ENCODE measurements at regions not wholly inside any gene's neighbourhood (a gene's known extent, or its start where the extent isn't known, plus 50 kb on each side); places are given as distances from the start of the nearest gene placed in this dataset.

GRCh38 chr13:90094357-90094756, 1253.1 kb upstream of the MIR17HG start:
- H3K4me1 ChIP-seq = no peaks in the 10 kb centered on the region
- H3K27me3 ChIP-seq (ENCODE audit: control insufficient read depth, insufficient read depth, low read length) = no peaks in the 10 kb centered on the region
- no peaks in the 10 kb centered on the region for H3K79me2 ChIP-seq
- no peak overlapping the region for H3K4me2 ChIP-seq (ENCODE audit: low read length)
- TF ChIP-seq CTCF (IDR thresholded peaks at IDR 0.05) = no peak
- H3K4me3 ChIP-seq (ENCODE audit: low read depth, low read length) = no peak overlapping the region
- no peak overlapping the region for H2AFZ ChIP-seq
- no peak overlapping the region for H3K27ac ChIP-seq
- H3K9ac ChIP-seq = no peak overlapping the region
- H3K9me3 ChIP-seq (ENCODE audit: control insufficient read depth, low read length) = no peaks in the 10 kb centered on the region
- no peaks in the 10 kb centered on the region for H3K36me3 ChIP-seq (ENCODE audit: control insufficient read depth, insufficient read depth, low read length)

GRCh38 chr13:90098577-90098976, 1248.9 kb upstream of the MIR17HG start:
- no peak overlapping the region for H3K4me2 ChIP-seq (ENCODE audit: low read length)
- H3K79me2 ChIP-seq = no peaks in the 10 kb centered on the region
- H3K4me1 ChIP-seq = no peaks in the 10 kb centered on the region
- no peak overlapping the region for H2AFZ ChIP-seq
- H3K27ac ChIP-seq = no peak overlapping the region
- H3K9me3 ChIP-seq (ENCODE audit: control insufficient read depth, low read length) = no peaks in the 10 kb centered on the region
- H3K27me3 ChIP-seq (ENCODE audit: control insufficient read depth, insufficient read depth, low read length) = no peaks in the 10 kb centered on the region
- no peak for TF ChIP-seq CTCF (IDR thresholded peaks at IDR 0.05)
- H3K4me3 ChIP-seq (ENCODE audit: low read depth, low read length) = no peak overlapping the region
- H3K36me3 ChIP-seq (ENCODE audit: control insufficient read depth, insufficient read depth, low read length) = no peaks in the 10 kb centered on the region
- H3K9ac ChIP-seq = no peak overlapping the region

GRCh38 chr13:90099847-90100246, 1247.6 kb upstream of the MIR17HG start:
- Histone ChIP-seq H3K4me3 (ENCODE audit: low read depth, low read length) (no peak overlapping the region), H3K9me3 (ENCODE audit: control insufficient read depth, low read length) (no peaks in the 10 kb centered on the region), H2AFZ (no peak overlapping the region), H3K4me2 (ENCODE audit: low read length) (no peak overlapping the region), H3K36me3 (ENCODE audit: control insufficient read depth, insufficient read depth, low read length) (no peaks in the 10 kb centered on the region), H3K27me3 (ENCODE audit: control insufficient read depth, insufficient read depth, low read length) (no peaks in the 10 kb centered on the region), H3K9ac (no peak overlapping the region), H3K79me2 (no peaks in the 10 kb centered on the region), H3K27ac (no peak overlapping the region), H3K4me1 (no peaks in the 10 kb centered on the region)
- no peak for TF ChIP-seq CTCF (IDR thresholded peaks at IDR 0.05)

DNA sequence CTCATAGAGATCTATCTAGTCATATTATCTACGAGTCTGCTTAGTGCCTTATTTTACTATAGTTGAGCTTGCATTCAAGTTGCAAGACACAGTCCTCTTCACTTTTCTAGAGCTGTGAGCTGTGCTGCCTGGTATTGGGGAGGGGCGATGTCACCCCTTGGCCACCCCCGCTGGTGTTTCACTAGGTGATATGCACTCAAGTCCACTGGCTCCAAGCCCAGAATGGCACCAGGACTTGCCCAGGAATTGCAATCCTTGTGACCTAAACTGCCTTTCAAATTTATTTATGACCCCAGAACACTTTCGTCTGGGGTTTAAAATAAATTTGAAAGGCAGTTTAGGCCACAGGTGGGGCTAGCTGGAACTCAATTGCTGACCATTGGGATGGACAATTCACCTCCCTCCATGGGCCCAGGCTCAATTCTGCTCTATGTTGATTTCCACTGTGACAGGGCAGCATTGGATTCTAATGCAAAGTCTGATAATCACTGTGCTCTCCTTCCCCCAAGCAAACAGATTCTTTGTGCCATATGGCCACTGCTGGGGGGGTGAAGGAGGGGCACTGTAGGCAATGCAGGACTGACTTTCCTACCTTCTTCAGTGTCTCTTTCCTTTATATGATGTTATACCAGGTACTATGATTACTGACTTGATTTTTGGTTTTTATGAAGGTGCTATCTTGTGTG, 1244.2 kb upstream of the MIR17HG start:
- Histone ChIP-seq H3K4me3 (ENCODE audit: low read depth, low read length) (no peak overlapping the region), H3K9me3 (ENCODE audit: control insufficient read depth, low read length) (no peaks in the 10 kb centered on the region), H3K4me2 (ENCODE audit: low read length) (no peak overlapping the region), H2AFZ (no peak overlapping the region), H3K36me3 (ENCODE audit: control insufficient read depth, insufficient read depth, low read length) (no peaks in the 10 kb centered on the region), H3K79me2 (no peaks in the 10 kb centered on the region), H3K27me3 (ENCODE audit: control insufficient read depth, insufficient read depth, low read length) (no peaks in the 10 kb centered on the region), H3K9ac (no peak overlapping the region), H3K27ac (no peak overlapping the region), H3K4me1 (no peaks in the 10 kb centered on the region)
- no peak for TF ChIP-seq CTCF (IDR thresholded peaks at IDR 0.05)

DNA sequence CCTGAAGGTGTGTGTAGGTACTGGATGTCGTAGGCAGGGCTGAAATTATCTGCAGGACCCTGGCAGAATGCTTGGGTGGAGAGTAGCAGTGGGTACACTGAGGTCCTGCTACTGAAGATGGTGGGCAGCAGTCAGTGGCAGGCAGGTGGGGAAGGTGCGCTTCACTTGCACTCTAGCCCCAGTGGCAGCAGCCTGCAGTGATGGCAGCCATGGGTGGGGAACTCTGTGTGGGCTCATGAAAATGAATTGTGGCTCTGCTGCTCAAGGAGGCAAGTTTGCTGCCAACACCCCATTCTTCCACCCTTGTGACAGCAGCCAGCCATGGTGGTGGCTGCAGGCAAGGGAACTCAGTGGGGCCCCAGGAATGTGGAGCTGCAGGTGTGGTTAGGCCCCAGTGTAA, 1242.7 kb upstream of the MIR17HG start:
- H3K27ac ChIP-seq = no peak overlapping the region

More for the DNA sequence above, 1242.7 kb upstream of the MIR17HG start:
- no peak for TF ChIP-seq CTCF (IDR thresholded peaks at IDR 0.05)
- H3K9me3 ChIP-seq (ENCODE audit: control insufficient read depth, low read length) = no peaks in the 10 kb centered on the region
- no peaks in the 10 kb centered on the region for H3K79me2 ChIP-seq
- H3K4me2 ChIP-seq (ENCODE audit: low read length) = no peak overlapping the region
- no peak overlapping the region for H3K4me3 ChIP-seq (ENCODE audit: low read depth, low read length)
- H3K36me3 ChIP-seq (ENCODE audit: control insufficient read depth, insufficient read depth, low read length) = no peaks in the 10 kb centered on the region
- H3K27me3 ChIP-seq (ENCODE audit: control insufficient read depth, insufficient read depth, low read length) = no peaks in the 10 kb centered on the region
- H2AFZ ChIP-seq = no peak overlapping the region
- H3K9ac ChIP-seq = no peak overlapping the region
- no peaks in the 10 kb centered on the region for H3K4me1 ChIP-seq

Measured in parathyroid adenoma (tissue), 2 donors.